B cell (primary cell): ENCODE measurements at regions not wholly inside any gene's neighbourhood (a gene's known extent, or its start where the extent isn't known, plus 50 kb on each side); places are given as distances from the start of the nearest gene placed in this dataset.

Experiments used
- EZH2 ChIP-seq: IDR thresholded peaks from 2 replicates; pipeline ENCODE4 v1.6.1; 2012; ENCODE audit warnings: borderline replicate concordance, low read depth, mild to moderate bottlenecking, moderate library complexity, low read length; ENCODE audit not compliant: insufficient read depth, poor library complexity, severe bottlenecking
- TF ChIP-seq, protein P1 (sequence below): fragments of 200-600 bp; IDR thresholded peaks from one replicate; pipeline ENCODE4 v1.8.0; 2022; ENCODE audit warnings: antibody characterized with exemption, mild to moderate bottlenecking

DNA sequence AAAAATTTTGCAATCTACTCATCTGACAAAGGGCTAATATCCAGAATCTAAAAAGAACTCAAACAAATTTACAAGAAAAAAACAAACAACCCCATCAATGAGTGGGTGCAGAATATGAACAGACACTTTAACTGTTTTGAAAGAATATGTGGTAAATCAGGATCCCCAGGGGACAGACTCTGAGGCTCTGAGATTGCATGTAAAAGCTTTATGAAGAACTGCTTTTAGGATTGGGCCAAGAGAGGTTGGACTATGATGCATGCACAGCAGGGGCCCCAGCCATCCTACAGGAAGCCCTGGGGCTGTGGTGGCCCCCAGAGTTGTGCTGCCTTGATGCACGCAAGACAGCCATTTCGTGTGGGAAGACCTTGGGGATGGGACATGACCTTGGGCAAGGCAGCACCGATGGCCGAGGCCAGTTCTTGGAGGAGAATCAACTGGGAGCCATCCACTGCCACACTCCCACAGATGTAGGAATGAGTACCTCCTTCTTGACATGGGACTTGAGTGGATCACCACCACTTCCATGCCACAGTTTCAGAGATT, 298.1 kb upstream of the THBS1 start:
- TF ChIP-seq EZH2: no peak
- TF ChIP-seq, protein P1, sequence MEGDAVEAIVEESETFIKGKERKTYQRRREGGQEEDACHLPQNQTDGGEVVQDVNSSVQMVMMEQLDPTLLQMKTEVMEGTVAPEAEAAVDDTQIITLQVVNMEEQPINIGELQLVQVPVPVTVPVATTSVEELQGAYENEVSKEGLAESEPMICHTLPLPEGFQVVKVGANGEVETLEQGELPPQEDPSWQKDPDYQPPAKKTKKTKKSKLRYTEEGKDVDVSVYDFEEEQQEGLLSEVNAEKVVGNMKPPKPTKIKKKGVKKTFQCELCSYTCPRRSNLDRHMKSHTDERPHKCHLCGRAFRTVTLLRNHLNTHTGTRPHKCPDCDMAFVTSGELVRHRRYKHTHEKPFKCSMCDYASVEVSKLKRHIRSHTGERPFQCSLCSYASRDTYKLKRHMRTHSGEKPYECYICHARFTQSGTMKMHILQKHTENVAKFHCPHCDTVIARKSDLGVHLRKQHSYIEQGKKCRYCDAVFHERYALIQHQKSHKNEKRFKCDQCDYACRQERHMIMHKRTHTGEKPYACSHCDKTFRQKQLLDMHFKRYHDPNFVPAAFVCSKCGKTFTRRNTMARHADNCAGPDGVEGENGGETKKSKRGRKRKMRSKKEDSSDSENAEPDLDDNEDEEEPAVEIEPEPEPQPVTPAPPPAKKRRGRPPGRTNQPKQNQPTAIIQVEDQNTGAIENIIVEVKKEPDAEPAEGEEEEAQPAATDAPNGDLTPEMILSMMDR: no peak
